Smooth muscle cell (in vitro differentiated cells): ENCODE measurements at regions not wholly inside any gene's neighbourhood (a gene's known extent, or its start where the extent isn't known, plus 50 kb on each side); places are given as distances from the start of the nearest gene placed in this dataset.

ENCODE experiments used
- DNase-seq: peaks from one replicate; lab custom pipeline; 2025; ENCODE audit not compliant: unreplicated experiment; lab: John Stamatoyannopoulos, UW
- H2AFZ ChIP-seq: fragments of 200-600 bp; sonication (generic); 2 replicates; pipeline ENCODE4 v1.6.0; 2016; ENCODE audit warnings: antibody characterized with exemption, low read depth, mild to moderate bottlenecking
- H3F3A ChIP-seq: fragments of 200-600 bp; sonication (generic); 2 replicates; pipeline ENCODE4 v1.6.0; 2017; ENCODE audit warnings: antibody characterized with exemption, low read depth
- H3K27ac ChIP-seq: fragments of 200-600 bp; sonication (generic); 2 replicates; pipeline ENCODE4 v1.5.1; 2016; ENCODE audit warnings: low read depth, mild to moderate bottlenecking
- H3K27me3 ChIP-seq: fragments of 200-600 bp; sonication (generic); 2 replicates; pipeline ENCODE4 v1.6.1; 2016; ENCODE audit warnings: low read depth, mild to moderate bottlenecking
- H3K36me3 ChIP-seq: fragments of 200-600 bp; sonication (generic); 2 replicates; pipeline ENCODE4 v1.5.1; 2016; ENCODE audit warnings: low read depth
- H3K4me1 ChIP-seq: fragments of 200-600 bp; sonication (generic); 2 replicates; pipeline ENCODE4 v1.5.1; 2016; ENCODE audit warnings: low read depth
- H3K4me2 ChIP-seq: fragments of 200-600 bp; sonication (generic); 2 replicates; pipeline ENCODE4 v1.6.0; 2016; ENCODE audit warnings: mild to moderate bottlenecking
- H3K4me3 ChIP-seq: fragments of 200-600 bp; sonication (generic); 2 replicates; pipeline ENCODE4 v1.5.1; 2016; ENCODE audit warnings: mild to moderate bottlenecking
- H3K79me2 ChIP-seq: fragments of 200-600 bp; sonication (generic); 2 replicates; pipeline ENCODE4 v1.6.0; 2016; ENCODE audit warnings: low read depth, mild to moderate bottlenecking
- H3K9ac ChIP-seq: fragments of 200-600 bp; sonication (generic); 2 replicates; pipeline ENCODE4 v1.6.0; 2016; ENCODE audit warnings: low read depth
- H3K9me3 ChIP-seq: fragments of 200-600 bp; sonication (generic); replicated peaks from 2 replicates; pipeline ENCODE4 v1.5.1; 2016; ENCODE audit warnings: low read depth
- H4K20me1 ChIP-seq: fragments of 200-600 bp; sonication (generic); 2 replicates; pipeline ENCODE4 v1.6.0; 2016; ENCODE audit warnings: low read depth
- WGBS: methylation state at CpG from one replicate; pipeline ENCODE4 v1.1.7; 2016; ENCODE audit warnings: low lambda C conversion rate; 5-methylcytosine and 5-hydroxymethylcytosine counted together
- TF ChIP-seq, protein P1 (sequence below): fragments of 200-600 bp; sonication (generic); IDR thresholded peaks from 2 replicates; pipeline ENCODE4 v1.5.1; 2017; ENCODE audit warnings: borderline replicate concordance, mild to moderate bottlenecking, antibody characterized with exemption; ENCODE audit not compliant: insufficient read depth, poor library complexity, severe bottlenecking

DNA sequence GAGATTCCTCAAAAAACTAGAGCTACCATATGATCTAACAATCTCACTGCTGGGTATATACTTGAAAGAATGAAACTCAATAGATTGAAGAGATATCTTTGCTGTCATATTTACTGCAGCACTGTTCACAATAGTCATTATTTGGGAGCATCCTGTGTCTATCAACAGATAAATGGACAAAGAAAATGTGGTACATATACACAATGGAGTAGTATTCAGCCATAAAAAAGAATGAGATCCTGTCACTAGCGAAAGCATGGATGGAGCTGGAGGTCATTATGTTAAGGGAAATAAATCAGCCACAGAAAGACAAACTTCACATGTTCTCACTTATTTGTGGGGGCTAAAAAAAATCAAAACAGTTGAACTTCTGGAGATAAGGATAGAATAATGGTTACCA, 505.7 kb upstream of the ARRDC3 start:
- Histone ChIP-seq H3K9me3 (no peaks in the 10 kb centered on the region), H3K27ac (no peak overlapping the region), H4K20me1 (no peaks in the 10 kb centered on the region), H3K36me3 (no peaks in the 10 kb centered on the region), H3K79me2 (no peaks in the 10 kb centered on the region), H3K27me3 (no peaks in the 10 kb centered on the region), H3K4me1 (no peaks in the 10 kb centered on the region), H2AFZ (no peak overlapping the region), H3K4me3 (no peak overlapping the region), H3F3A (no peaks in the 10 kb centered on the region), H3K4me2 (no peak overlapping the region), H3K9ac (no peak overlapping the region)
- no peak for DNase-seq
- TF ChIP-seq, protein P1, sequence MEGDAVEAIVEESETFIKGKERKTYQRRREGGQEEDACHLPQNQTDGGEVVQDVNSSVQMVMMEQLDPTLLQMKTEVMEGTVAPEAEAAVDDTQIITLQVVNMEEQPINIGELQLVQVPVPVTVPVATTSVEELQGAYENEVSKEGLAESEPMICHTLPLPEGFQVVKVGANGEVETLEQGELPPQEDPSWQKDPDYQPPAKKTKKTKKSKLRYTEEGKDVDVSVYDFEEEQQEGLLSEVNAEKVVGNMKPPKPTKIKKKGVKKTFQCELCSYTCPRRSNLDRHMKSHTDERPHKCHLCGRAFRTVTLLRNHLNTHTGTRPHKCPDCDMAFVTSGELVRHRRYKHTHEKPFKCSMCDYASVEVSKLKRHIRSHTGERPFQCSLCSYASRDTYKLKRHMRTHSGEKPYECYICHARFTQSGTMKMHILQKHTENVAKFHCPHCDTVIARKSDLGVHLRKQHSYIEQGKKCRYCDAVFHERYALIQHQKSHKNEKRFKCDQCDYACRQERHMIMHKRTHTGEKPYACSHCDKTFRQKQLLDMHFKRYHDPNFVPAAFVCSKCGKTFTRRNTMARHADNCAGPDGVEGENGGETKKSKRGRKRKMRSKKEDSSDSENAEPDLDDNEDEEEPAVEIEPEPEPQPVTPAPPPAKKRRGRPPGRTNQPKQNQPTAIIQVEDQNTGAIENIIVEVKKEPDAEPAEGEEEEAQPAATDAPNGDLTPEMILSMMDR, result no peak
- 94% methylated on average over 1 of the region's 1 CpG for WGBS

DNA sequence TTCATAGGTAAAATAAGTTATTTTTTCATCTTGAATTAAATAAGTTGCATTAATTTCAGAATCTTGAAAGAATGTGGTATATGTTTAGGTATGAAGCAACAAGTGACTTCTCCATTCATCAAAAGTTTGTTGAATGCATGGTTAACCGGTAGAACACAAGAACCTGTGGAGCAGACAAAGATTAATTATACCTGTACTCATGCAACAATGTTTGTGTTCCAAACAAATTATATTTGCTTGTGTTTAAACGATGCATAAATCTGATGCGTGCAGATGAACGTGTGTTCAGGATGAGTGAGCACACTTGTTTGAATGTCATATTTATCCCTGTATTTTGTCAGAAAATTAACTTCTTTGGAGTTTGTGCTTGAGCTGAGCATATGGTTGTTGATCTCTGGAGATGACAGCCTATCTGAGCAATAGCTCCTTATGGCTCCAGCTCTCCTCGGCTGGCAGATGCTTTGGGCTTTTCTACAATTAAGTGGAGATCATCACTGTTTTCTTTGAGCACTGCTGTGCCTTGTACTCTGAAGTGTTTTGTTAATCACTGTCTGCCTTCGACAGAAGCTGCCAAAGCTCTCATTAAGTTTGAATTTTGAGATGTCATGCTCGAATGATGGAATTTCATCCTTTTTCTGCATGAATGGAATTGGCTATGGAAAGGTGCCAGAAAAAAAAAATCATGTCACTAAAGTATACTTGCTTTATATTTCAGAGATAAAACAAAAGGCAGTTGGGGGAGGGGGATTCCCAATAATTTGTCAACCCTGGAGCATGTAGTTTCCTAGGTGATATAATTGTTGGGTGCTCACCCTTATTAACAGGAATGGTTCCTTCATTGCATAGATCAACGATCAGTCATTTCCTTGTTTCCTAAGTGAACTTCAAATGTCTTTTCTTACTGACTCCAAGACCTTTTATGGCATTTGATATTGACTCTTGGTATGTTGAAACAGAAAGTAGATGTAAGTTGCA, 502.5 kb upstream of the ARRDC3 start:
- Histone ChIP-seq H3K9me3 (no peaks in the 10 kb centered on the region), H3K4me3 (no peak overlapping the region), H3K9ac (no peak overlapping the region), H3K36me3 (no peaks in the 10 kb centered on the region), H3K27me3 (no peaks in the 10 kb centered on the region), H3K4me2 (no peak overlapping the region), H2AFZ (no peak overlapping the region), H4K20me1 (no peaks in the 10 kb centered on the region), H3K79me2 (no peaks in the 10 kb centered on the region), H3K4me1 (no peaks in the 10 kb centered on the region), H3F3A (no peaks in the 10 kb centered on the region), H3K27ac (no peak overlapping the region)
- 70% methylated on average over 8 of the region's 8 CpGs for WGBS
- TF ChIP-seq, protein P1, result no peak
- no peak for DNase-seq

DNA sequence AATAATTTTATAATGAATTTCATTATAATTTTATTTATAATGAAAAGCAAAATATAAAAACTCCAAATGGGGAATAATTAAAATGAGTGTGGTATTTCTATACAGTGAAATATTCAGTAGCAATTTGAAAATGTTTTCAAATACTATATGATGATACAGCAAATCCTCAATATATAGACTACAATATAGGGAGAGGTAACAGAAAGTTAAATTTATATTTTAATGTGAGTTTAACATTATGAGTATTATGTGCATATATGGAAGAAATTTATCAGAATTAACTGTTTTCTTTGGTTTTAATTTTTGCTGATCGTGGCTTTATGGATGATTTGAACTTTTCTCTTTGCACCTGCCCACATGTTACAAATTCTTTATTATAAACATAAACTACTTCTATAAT, 500.9 kb upstream of the ARRDC3 start:
- Histone ChIP-seq H3K27me3 (no peaks in the 10 kb centered on the region), H3K36me3 (no peaks in the 10 kb centered on the region), H3F3A (no peaks in the 10 kb centered on the region), H3K27ac (no peak overlapping the region), H3K4me3 (no peak overlapping the region), H4K20me1 (no peaks in the 10 kb centered on the region), H3K9ac (no peak overlapping the region), H3K79me2 (no peaks in the 10 kb centered on the region), H3K4me1 (no peaks in the 10 kb centered on the region), H3K9me3 (no peaks in the 10 kb centered on the region), H2AFZ (no peak overlapping the region), H3K4me2 (no peak overlapping the region)
- TF ChIP-seq, protein P1, result no peak
- DNase-seq, result no peak
- 75% methylated on average over 1 of the region's 1 CpG for WGBS
